IMR-90 (cell line): ENCODE measurements at regions not wholly inside any gene's neighbourhood (a gene's known extent, or its start where the extent isn't known, plus 50 kb on each side); places are given as distances from the start of the nearest gene placed in this dataset.

Experiments
- ATAC-seq: fragments of 200-7000 bp; cut with Tn5 transposase; 2 replicates; pipeline ENCODE4 v1.9.1; 2020; ENCODE audit warnings: low read depth, mild to moderate bottlenecking, moderate library complexity
- BruUV-seq: library from RNA; stranded (reverse); fragments of 400-500 nt; replicated peaks from 2 replicates; lab custom pipeline; 2021; lab: Mats Ljungman, UMichigan
- CTCF ChIA-PET: fragments of 300-600 bp; formaldehyde crosslinking; extraction: SDS; loops from one replicate; lab custom pipeline; 2021; ENCODE audit warnings: antibody characterized with exemption; lab: Yijun Ruan, JAX
- POLR2A ChIA-PET: fragments of 300-600 bp; sonication (Branson Sonifier 250); formaldehyde crosslinking; loops from one replicate; lab custom pipeline; 2022; ENCODE audit warnings: antibody characterized with exemption; ENCODE audit not compliant: unreplicated experiment; lab: Charles Lee
- DNase-seq: peaks from one replicate; pipeline ENCODE4 v3.0.0; 2013
- H2AFZ ChIP-seq: replicated peaks from 2 replicates; pipeline ENCODE3; 2013; ENCODE audit warnings: low read length, mild to moderate bottlenecking; ENCODE audit not compliant: poor library complexity
- H2AK5ac ChIP-seq: 2 replicates; pipeline ENCODE4 v1.6.1; 2013; ENCODE audit warnings: low read depth, low read length, inconsistent platforms
- H2AK9ac ChIP-seq: replicated peaks from 2 replicates; pipeline ENCODE3; 2013; ENCODE audit warnings: mild to moderate bottlenecking, low read depth, low read length, moderate library complexity; ENCODE audit not compliant: poor library complexity
- H2BK120ac ChIP-seq: 2 replicates; pipeline ENCODE4 v1.6.1; 2013; ENCODE audit warnings: low read depth, low read length, inconsistent platforms
- H2BK15ac ChIP-seq: 3 replicates; pipeline ENCODE4 v1.6.1; 2013; ENCODE audit warnings: low read depth, low read length, inconsistent platforms
- H2BK20ac ChIP-seq: 2 replicates; pipeline ENCODE4 v1.6.1; 2013; ENCODE audit warnings: low read depth, mild to moderate bottlenecking, inconsistent platforms, low read length, moderate library complexity
- H2BK5ac ChIP-seq: 2 replicates; pipeline ENCODE4 v1.6.1; 2013; ENCODE audit warnings: mild to moderate bottlenecking, low read depth, low read length, inconsistent platforms; ENCODE audit not compliant: poor library complexity, severe bottlenecking
- H3K14ac ChIP-seq: replicated peaks from 2 replicates; pipeline ENCODE4 v1.6.1; 2013; ENCODE audit warnings: low read depth, low read length, inconsistent platforms
- H3K18ac ChIP-seq: 2 replicates; pipeline ENCODE4 v1.6.1; 2013; ENCODE audit warnings: low read depth, low read length, control low read depth
- H3K23ac ChIP-seq: 2 replicates; pipeline ENCODE4 v1.6.1; 2013; ENCODE audit warnings: low read depth, low read length, inconsistent platforms
- H3K27ac ChIP-seq: 2 replicates; pipeline ENCODE4 v1.5.1; 2013; ENCODE audit warnings: mild to moderate bottlenecking, control low read depth, low read length; ENCODE audit not compliant: insufficient read depth
- H3K27me3 ChIP-seq: 2 replicates; pipeline ENCODE4 v1.6.1; 2013; ENCODE audit warnings: low read length; ENCODE audit not compliant: control insufficient read depth, insufficient read depth
- H3K36me3 ChIP-seq: 2 replicates; pipeline ENCODE4 v1.6.1; 2013; ENCODE audit warnings: low read length, mixed read lengths; ENCODE audit not compliant: control insufficient read depth, insufficient read depth
- H3K4ac ChIP-seq: 2 replicates; pipeline ENCODE4 v1.6.1; 2013; ENCODE audit warnings: low read depth, low read length, inconsistent platforms
- H3K4me1 ChIP-seq: 2 replicates; pipeline ENCODE4 v1.6.1; 2013; ENCODE audit warnings: low read length, mixed read lengths; ENCODE audit not compliant: control insufficient read depth, insufficient read depth
- H3K4me2 ChIP-seq: 2 replicates; pipeline ENCODE4 v1.6.1; 2013; ENCODE audit warnings: low read depth, mild to moderate bottlenecking, control low read depth, low read length, moderate library complexity
- H3K4me3 ChIP-seq: 2 replicates; pipeline ENCODE4 v1.5.1; 2013; ENCODE audit warnings: low read depth, mild to moderate bottlenecking, control low read depth, low read length, moderate library complexity; ENCODE audit not compliant: insufficient read depth
- H3K56ac ChIP-seq: 2 replicates; pipeline ENCODE4 v1.6.1; 2013; ENCODE audit warnings: low read length, inconsistent platforms; ENCODE audit not compliant: insufficient read depth; ENCODE audit errors: extremely low read depth
- H3K79me1 ChIP-seq, 2 experiments: 2 replicates each; pipeline ENCODE4 v1.6.1; 2013; ENCODE audit warnings: low read length in 2 of 2, inconsistent platforms in 1 of 2, low read depth in 1 of 2
- H3K9ac ChIP-seq: 2 replicates; pipeline ENCODE4 v1.6.1; 2013; ENCODE audit warnings: low read depth, low read length, control low read depth
- H3K9me1 ChIP-seq: 2 replicates; pipeline ENCODE4 v1.6.1; 2013; ENCODE audit warnings: low read length, inconsistent platforms; ENCODE audit not compliant: insufficient read depth
- H3K9me3 ChIP-seq: 2 replicates; pipeline ENCODE4 v1.6.1; 2013; ENCODE audit warnings: low read length; ENCODE audit not compliant: control insufficient read depth, insufficient read depth
- H4K20me1 ChIP-seq: 2 replicates; pipeline ENCODE4 v1.6.1; 2013; ENCODE audit warnings: low read length, inconsistent platforms; ENCODE audit not compliant: insufficient read depth
- H4K5ac ChIP-seq: 2 replicates; pipeline ENCODE4 v1.6.1; 2013; ENCODE audit warnings: mild to moderate bottlenecking, low read depth, low read length, control low read depth
- H4K8ac ChIP-seq, 2 experiments: 2 replicates each; pipeline ENCODE4 v1.6.1; 2013; ENCODE audit warnings: low read depth in 2 of 2, low read length in 2 of 2, control low read depth in 1 of 2, inconsistent platforms in 1 of 2
- H4K91ac ChIP-seq: 2 replicates; pipeline ENCODE4 v1.6.1; 2013; ENCODE audit warnings: low read depth, low read length, inconsistent platforms; ENCODE audit not compliant: insufficient read depth
- BHLHE40 ChIP-seq: fragments of 150-350 bp; IDR thresholded peaks from 2 replicates; pipeline ENCODE4 v1.6.1; 2016; ENCODE audit warnings: mild to moderate bottlenecking, low read depth, low read length
- CEBPB ChIP-seq: IDR thresholded peaks from 2 replicates; pipeline ENCODE4 v1.6.1; 2012; ENCODE audit warnings: low read depth, low read length, improper control_type of control experiment
- CHD1 ChIP-seq: IDR thresholded peaks from 2 replicates; pipeline ENCODE4 v1.6.1; 2012; ENCODE audit warnings: low read depth, low read length, improper control_type of control experiment
- CTCF ChIP-seq: conservative IDR thresholded peaks from 2 replicates; pipeline ENCODE4 v1.5.1; 2012; ENCODE audit warnings: mild to moderate bottlenecking, low read depth, low read length, improper control_type of control experiment
- ELK1 ChIP-seq: fragments of 150-350 bp; IDR thresholded peaks from 2 replicates; pipeline ENCODE4 v1.6.1; 2016; ENCODE audit warnings: low read depth, mild to moderate bottlenecking, low read length, moderate library complexity, borderline replicate concordance
- FOS ChIP-seq: fragments of 150-350 bp; IDR thresholded peaks from 2 replicates; pipeline ENCODE4 v1.6.1; 2016; ENCODE audit warnings: low read depth, low read length
- MAZ ChIP-seq: IDR thresholded peaks from 2 replicates; pipeline ENCODE4 v1.6.1; 2012; ENCODE audit warnings: low read depth, mild to moderate bottlenecking, low read length, improper control_type of control experiment, moderate library complexity, borderline replicate concordance
- MXI1 ChIP-seq: IDR thresholded peaks from 2 replicates; pipeline ENCODE4 v1.6.1; 2012; ENCODE audit warnings: low read depth, mild to moderate bottlenecking, low read length, moderate library complexity, borderline replicate concordance
- NFE2L2 ChIP-seq: fragments of 150-350 bp; IDR thresholded peaks from 2 replicates; pipeline ENCODE4 v1.6.1; 2016; ENCODE audit warnings: low read depth, mild to moderate bottlenecking, low read length
- POLR2A ChIP-seq: IDR thresholded peaks from 2 replicates; pipeline ENCODE4 v1.6.1; 2012; ENCODE audit warnings: mild to moderate bottlenecking, low read depth, low read length
- RCOR1 ChIP-seq: IDR thresholded peaks from 2 replicates; pipeline ENCODE4 v1.6.1; 2012; ENCODE audit warnings: mild to moderate bottlenecking, low read length, improper control_type of control experiment; ENCODE audit not compliant: insufficient replicate concordance
- RFX5 ChIP-seq: IDR thresholded peaks from 2 replicates; pipeline ENCODE4 v1.8.0; 2012; ENCODE audit warnings: low read depth, mild to moderate bottlenecking, low read length, moderate library complexity
- SMC3 ChIP-seq: fragments of 150-350 bp; IDR thresholded peaks from 2 replicates; pipeline ENCODE4 v1.6.1; 2016; ENCODE audit warnings: low read depth, mild to moderate bottlenecking, antibody characterized with exemption, low read length, moderate library complexity
- USF2 ChIP-seq: fragments of 150-350 bp; IDR thresholded peaks from 2 replicates; pipeline ENCODE4 v1.6.1; 2017; ENCODE audit warnings: mild to moderate bottlenecking, antibody characterized with exemption, low read length, low read depth
- WGBS, 2 experiments: methylation state at CpG; one replicate each; pipeline versions ENCODE4 v1.1.5 to v1.1.7; 2013; ENCODE audit warnings: missing lambda C conversion rate in 2 of 2; ENCODE audit not compliant: insufficient read length in 1 of 2; ENCODE audit errors: extremely low coverage in 2 of 2; 5-methylcytosine and 5-hydroxymethylcytosine counted together
- dilution Hi-C: fragments of 300-500 bp; cut with HindIII; formaldehyde crosslinking; loops from one replicate; pipeline ENCODE4 v1.14.3; 2018; ENCODE audit warnings: low sequenced_read_pairs; ENCODE audit not compliant: unreplicated experiment
- in situ Hi-C: fragments of 300-500 bp; cut with MboI; formaldehyde crosslinking; loops from 3 replicates; pipeline ENCODE4 v1.14.3; 2019; ENCODE audit warnings: low sequenced_read_pairs, inconsistent platforms, mixed read lengths
- intact Hi-C: fragments of 100-400 bp; cut with micrococcal nuclease; formaldehyde crosslinking; loops from 2 replicates; pipeline ENCODE4 v1.10.0; 2022

GRCh38 chr5:158563760-158564390, 535.8 kb downstream of the EBF1 start:
- no peak overlapping the region for H4K5ac ChIP-seq
- H3K27ac ChIP-seq, result no peak overlapping the region
- H3K56ac ChIP-seq, result no peak overlapping the region
- WGBS, 2 experiments, result no CpG with 5 or more reads among the region's 5 CpGs
- H3K36me3 ChIP-seq, result no peaks in the 10 kb centered on the region
- H3K4me2 ChIP-seq, result no peak overlapping the region
- dilution Hi-C loops, result no loop called here
- H4K91ac ChIP-seq, result no peak overlapping the region
- H3K27me3 ChIP-seq, result no peaks in the 10 kb centered on the region
- H3K4ac ChIP-seq, result no peak overlapping the region
- H4K20me1 ChIP-seq, result no peaks in the 10 kb centered on the region
- H3K18ac ChIP-seq, result no peak overlapping the region
- no peak overlapping the region for H2BK15ac ChIP-seq
- H3K14ac ChIP-seq, result no peak overlapping the region
- no peak for ATAC-seq
- no peak overlapping the region for H2AK9ac ChIP-seq
- H2AFZ ChIP-seq, result no peak overlapping the region
- H3K79me1 ChIP-seq, result no peaks in the 10 kb centered on the region
- intact Hi-C loops, result no loop called here
- no peak overlapping the region for H2BK20ac ChIP-seq
- DNase-seq, result no peak
- H3K23ac ChIP-seq, result no peak overlapping the region
- no TSS peak for BruUV-seq
- H4K8ac ChIP-seq, result no peak overlapping the region
- CTCF ChIA-PET, result no interaction called here
- H3K4me3 ChIP-seq, result no peak overlapping the region
- 0 out of 2 replicates have a peak, but pooled peaks cover 2% of the 10 kb centered on the region for H3K9me3 ChIP-seq
- H3K4me1 ChIP-seq, result no peaks in the 10 kb centered on the region
- no peak overlapping the region for H2BK120ac ChIP-seq
- TF ChIP-seq FOS (no peak), CTCF (no peak), MXI1 (no peak), BHLHE40 (no peak), RCOR1 (no peak), SMC3 (no peak), MAZ (no peak), POLR2A (no peak), NFE2L2 (no peak), ELK1 (no peak), CEBPB (no peak), CHD1 (no peak), RFX5 (no peak), USF2 (no peak)
- no peak overlapping the region for H2BK5ac ChIP-seq
- POLR2A ChIA-PET, result no interaction called here
- no peak overlapping the region for H2AK5ac ChIP-seq
- no peaks in the 10 kb centered on the region for H3K9me1 ChIP-seq
- H3K9ac ChIP-seq, result no peak overlapping the region
- in situ Hi-C loops, result no loop called here
